HG03159 (cell line): ENCODE measurements at regions not wholly inside any gene's neighbourhood (a gene's known extent, or its start where the extent isn't known, plus 50 kb on each side); places are given as distances from the start of the nearest gene placed in this dataset.

Experiments used
- ATAC-seq: cut with Tn5 transposase; IDR thresholded peaks from one replicate; pipeline ENCODE4 v1.9.1; 2021; ENCODE audit warnings: mild to moderate bottlenecking, moderate library complexity; ENCODE audit not compliant: unreplicated experiment

DNA sequence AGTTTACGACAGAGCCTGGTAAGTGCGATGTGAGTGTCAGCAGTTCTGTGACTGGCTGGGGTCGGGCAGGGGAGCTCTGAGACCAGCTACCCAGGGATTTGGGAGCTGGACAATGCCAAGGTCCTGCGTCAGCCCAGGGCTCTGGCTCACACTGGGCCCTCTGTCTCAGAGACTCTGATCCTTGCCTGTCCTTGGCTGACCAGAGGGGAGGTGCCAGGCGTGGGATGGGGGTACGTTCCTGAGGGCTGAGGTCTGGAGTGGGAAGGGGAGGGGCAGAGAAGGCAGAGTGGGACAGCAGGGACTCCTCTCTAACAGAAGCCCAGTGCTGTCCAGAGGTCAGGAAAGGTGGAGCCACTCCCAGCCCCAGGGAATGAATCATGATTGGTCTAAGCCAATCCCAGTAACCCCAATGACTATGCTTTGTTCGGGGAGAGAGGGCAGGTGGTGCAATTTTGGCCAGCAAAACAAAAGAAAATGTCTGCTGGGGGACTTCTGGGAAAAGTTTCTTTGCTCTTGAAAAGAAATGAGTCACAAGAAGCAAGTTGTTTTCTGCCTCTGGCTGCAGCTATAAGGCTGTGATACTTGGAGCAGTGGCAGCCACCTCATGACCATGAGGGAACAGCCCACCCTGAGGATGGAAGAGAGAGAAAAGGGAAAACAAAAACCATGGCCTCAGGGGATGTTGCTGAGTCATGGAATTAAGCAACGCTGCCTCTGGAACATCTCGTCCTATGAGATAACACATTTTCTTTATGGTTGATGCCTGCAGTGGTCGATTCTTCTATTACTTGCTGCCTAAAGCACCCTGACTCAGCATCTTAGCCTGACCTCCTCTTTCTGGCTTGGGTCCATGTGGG is 108.3 kb downstream of the CHST1 start:
- ATAC-seq: no peak

DNA sequence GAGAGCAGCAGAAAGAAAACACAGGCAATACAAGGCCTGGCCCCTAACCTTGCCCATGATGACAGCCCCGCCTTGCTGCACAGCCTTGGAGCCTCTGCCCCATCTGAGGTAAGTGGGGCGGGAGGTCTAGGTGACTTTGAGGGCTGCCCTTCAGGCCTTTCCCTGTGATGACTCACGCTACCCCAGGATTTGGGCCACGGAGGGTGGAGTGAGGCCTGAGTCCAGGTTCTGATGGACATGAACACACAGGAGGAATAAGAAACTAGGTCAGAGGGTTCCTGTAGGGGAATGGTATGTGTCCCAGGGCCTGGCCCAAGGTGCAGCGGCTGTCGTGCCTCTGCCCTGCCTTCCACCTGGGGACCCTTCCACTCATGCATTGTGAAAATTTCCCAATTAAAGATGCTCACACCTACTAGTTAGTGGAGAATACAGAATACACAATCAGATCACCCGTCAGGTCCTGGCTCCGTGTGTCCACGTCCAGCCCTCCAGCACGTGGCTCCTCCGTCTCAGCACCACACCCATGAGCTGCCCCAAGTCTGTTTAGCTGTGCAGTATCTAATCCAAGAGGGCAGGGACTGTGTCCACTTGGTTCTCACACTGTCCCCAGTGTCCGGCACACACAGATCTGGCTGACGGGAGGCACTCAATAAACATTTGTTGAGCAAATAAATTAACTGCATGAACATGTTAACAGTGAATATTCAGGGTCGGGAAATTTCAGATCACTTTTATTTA is 111.0 kb downstream of the CHST1 start:
- no peak for ATAC-seq

DNA sequence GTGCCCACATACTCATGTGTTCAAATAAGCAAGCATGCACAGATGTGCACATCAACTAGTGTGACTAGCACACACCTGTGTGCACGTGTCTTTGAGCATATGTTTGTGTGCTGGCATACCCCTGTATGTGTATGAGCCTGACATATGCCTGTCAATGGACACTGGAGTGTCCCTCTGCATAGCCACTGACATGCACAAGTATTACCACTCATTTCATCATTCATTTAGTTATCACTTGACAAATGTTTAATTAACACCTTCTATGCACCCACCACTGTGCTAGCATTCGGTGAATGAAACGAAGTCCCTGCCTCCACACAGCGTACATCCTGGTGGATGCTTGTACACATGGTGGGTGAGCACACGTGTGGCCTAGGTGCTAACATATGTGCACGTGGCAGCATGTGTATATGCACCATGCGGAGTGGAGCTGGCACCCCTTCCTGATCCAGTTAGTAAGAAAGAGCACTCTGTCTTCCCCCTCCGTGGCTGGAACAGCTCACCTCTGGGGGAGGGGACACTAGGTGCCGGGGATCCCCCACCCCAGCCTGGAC is 112.0 kb downstream of the CHST1 start:
- ATAC-seq: no peak

DNA sequence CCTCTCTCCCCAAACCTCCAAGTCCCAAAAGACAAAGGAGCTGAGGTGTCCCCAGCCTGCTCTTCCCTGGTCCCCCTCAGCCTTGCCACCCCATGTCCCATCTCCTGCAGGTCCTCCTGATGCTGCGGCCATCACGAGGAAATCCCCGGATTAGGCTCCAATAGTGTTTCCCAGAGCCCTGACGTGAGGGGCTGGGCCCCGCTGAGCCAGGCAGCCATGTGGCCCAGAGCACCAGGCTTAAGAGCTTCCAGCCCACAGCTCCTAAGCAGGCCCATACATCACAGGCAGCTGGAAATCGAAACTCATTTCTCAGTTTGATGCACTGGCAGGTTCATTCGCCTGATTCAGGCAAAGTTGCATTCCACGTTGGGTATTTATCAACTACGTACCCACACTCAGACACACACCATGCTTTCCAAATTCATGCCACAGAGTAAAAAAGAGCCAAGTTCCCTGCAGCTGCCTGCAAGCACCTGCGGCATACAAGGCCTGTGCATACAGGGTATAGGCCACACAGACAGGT is 114.2 kb downstream of the CHST1 start:
- ATAC-seq: no peak

DNA sequence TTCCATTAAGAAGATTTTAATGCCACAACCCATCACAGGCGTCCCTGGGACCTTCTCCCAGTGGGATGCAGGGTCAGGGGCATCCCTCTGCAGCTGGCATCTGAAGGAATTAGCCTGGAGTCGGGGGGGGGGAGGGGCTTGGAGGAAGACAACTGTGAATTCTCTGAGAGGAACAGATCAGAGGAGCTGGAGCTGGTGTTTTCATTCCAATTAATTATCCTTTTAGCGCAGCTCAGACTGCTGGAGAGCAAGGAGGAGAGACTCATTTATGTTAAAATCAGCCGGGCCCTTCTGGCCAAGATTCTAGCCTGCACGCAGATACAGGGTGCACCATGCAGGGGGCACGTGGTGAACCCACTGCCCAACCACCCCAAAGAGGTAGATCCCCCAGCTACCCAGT is 116.2 kb downstream of the CHST1 start:
- no peak for ATAC-seq

DNA sequence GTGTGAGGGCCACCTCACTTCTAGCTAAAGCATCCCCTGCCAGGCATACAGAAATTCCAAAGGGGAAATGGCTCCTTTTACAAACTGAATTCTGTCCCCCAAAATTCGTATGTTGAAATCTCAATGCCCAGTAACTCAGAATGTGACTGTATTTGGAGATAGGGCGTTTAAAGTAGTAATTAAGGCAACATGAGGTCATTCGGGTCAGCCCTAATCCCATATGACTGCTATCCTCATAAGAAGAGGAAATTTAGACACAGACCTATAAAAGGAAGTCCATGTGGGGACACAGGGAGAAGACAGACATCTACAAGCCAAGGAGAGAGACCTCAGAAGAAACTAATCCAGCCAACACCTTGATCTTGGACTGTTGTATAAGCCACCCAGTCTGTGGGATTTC is 119.1 kb downstream of the CHST1 start:
- no peak for ATAC-seq

DNA sequence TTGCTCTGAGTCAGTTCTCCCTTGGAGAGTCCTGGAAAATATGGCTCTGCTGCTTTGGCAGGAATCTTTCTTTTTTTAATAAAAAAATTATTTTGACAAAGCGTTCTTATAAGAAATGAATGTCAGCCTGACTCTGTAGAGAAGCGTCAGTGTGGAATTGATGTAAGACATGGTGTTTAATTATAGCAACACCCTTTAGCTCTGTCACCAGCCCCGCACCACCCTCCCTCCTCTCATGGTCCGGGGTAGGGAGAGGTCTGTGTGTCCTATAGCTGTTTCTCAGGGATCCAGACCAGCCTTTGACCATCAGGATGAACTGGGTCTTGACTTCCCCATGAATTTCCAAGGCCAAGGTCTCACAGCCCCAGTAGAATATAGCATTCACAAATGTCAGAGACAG is 120.6 kb downstream of the CHST1 start:
- ATAC-seq: no peak

DNA sequence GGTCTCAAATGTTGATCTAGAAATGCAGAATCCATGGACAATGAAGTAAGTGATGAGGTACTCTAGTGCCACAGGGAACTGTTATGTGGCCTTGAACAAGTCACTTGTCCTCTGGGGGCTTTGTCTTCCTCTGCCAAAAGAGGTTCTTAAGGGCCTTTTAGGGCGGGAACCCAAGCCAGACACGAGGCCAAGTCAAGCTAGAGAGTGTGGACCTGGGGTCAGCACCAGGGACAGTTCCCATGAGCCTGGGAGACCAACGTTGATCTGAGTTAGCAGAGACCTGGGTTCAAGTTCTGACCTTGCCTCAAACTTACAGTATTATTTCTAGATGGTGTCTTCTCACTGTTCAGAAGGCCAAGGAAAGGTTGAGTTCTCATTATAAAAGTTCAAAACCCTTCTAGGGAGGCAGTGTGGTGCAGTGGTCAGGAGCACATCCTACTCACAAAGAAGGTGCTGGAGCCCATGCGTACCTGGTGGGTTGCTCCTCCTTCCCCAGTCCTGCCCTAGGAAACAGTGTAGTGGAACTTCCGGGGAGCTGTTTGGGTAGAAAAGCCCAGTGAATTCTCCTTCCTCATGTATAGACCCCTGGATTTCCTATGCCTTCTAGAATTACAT is 121.5 kb downstream of the CHST1 start:
- no peak for ATAC-seq

DNA sequence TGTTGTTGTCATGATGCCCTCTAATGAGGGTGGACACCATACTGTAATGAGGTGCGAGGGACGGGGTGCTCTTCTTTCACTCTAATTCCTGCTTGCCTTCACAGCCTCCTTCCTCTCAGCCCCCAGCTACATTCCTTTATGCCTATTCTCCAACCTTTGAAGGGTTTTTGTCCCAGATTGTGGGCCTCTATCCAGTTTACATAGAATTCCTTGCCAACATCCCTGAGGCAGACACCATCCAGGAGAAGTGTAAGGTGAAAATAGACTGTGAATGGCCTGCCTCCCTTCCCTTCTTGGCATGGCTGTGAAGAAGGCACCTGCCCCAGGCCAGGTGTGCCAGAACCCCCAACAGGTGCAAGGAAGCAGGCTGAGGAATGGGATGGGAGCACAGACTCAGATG is 122.3 kb downstream of the CHST1 start:
- no peak for ATAC-seq

DNA sequence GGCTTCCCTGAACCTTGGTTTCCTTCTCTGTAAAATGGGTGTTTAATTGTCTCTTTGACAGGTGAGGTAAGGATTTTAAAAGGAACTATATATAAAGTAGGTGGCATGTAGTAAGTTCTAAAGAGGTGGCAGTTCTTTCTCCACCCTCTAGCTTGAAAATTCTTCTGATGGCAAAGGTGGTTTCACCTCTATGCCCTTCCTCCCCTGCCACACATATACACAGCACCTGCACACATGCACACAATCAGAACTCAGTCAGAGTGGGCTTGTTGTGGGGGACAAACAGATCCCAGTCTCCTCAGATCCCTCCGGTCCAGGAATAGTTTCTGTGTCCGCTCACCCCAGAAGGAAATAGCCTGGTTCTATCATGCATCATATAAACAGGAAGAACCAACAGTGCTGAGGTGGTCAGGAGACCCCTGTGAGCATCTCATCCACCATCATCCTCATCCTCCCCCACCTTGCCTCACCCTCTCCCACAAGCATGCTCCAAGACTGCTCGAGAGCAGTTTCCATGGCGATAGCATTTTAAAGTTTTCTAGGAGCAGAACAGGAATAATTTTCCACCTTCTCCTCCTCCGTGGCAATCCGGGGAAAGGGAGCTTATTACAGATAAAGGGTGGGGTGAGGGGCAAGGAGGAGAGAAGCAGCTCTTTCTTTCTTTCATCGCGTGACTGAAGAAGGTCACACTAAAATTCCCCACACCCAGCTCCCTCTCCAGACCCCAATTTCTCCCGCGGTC is 123.6 kb downstream of the CHST1 start:
- ATAC-seq: no peak

DNA sequence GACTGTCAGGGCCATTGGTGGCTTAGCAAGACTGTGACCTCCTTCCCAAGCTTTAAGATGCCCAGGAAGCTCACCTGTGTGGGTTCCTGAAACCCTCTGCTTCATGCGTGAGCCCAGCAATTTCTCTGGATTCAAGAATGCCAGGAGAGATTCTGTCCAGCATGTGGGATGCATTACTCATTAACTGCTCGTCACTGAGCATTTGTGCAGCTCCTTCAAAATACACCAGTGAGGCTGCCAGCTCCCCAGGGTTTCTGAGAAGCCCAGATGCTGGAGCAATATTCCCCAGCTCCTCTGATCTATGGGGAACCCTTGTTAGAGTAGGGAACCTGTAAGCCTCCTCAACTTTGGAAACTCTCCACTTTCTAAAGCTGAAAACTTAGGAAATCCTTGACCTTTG is 126.5 kb downstream of the CHST1 start:
- ATAC-seq: no peak

DNA sequence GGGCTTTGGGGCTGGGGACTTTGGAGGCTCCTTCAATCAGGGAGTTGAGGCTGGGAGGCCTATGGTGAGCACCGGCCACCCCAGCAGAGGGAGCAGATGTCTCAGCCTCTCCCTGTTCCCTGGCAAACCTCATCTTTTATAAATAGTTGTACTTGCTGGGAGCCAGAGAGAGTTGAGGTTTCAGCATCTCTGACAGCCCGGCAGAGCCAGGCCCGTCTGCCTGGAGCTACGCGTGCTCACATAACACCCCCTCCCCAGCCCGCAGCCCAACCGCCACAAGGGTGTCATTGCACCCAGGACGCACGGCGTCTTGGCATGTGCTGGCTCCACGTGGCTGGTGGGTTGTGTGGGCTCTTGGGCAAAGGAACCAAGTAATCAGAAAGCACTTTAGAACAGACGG is 127.1 kb downstream of the CHST1 start:
- ATAC-seq: no peak

DNA sequence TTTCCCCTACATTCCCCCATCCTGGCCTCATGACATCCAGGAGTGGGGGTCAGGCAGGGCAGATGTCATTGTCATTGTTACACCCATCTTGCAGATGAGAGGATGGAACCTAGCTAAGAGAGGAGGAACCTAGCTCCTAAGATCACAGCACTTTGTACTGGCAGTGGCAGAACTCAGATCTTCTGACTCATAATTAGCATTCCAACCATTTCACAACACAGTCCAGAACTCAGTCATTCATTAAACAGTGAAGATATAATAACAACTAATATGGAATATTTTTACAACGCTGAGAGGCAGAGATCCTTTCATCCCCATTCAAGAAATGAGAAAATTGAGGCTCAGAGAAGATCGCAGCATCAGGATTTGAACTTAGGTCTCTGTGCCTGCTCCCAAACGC is 127.8 kb downstream of the CHST1 start:
- ATAC-seq: no peak

DNA sequence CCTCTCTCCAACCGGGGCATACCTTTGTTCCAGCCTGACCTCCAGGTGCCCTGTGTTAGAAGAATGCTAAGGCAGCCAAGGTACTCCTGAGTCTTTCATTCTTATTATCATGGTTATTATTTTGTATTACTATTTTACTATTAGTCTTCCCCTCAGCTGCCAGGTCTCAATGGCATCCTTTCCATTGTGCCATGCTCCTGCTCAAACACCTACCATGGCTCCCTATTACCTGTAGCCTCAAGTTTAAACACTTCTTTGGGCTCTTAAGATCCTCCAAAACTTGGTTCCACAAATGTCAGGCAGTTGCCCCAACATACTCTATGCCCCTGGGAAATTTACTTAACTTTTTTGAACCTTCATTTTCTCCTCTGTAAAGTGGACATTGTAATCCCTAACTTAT is 130.4 kb downstream of the CHST1 start:
- ATAC-seq: no peak

DNA sequence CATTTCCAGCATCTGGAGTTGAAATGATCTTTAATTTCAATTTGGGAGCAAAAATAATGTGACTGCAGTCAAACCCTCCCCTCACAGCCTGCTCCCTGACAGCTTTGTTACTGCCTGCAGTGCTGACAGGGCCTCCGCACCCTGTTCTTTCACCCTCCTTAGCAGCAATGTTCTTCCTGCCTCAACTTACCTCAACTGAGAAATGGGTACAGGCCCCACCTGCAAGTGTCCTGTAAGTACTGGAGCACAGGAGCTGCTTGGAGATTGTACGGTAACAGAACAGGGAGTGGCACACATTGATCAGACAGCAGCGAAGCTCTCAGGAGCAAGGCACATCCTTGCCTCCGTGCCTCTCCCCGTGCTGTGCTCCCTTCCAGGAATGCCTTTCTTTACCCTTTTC is 131.3 kb downstream of the CHST1 start:
- no peak for ATAC-seq

DNA sequence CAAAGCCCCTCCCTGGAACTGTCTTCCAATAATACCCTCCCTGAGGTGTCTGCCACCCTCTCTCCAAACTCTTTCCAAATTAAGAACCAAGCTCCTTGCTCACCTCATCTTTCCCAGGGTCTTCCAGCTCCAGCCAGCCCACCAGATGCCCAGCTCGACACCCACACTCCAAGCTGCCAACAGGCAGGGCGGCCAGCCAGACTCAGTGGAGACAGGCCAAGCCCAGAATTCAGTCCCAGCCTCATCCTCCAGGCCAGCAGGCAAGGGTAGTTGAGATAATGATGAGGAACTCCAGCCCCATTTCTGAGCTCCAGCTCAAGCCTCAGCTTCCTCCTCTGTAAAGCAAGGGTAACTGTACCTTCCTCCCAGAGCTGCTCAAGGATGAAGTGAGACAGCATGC is 132.9 kb downstream of the CHST1 start:
- no peak for ATAC-seq

DNA sequence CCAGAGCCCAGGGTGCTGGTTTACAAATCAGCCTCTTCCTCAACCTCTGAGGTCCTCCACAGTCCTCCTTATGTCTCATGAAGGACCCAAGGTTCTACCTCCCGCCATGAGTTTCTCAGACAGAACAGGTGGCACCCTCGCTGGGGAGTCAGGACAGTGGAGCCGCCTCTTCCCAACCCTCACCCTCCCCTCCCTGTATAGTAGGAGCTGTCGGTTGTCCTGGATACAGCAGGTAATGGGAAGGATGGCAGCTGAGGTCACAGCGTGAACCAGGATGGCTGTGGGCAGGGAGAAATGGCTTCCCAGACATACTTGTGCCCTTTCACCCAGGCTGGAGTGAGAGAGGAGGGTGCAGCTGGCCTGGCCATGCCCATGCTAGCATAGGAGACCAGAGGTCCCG is 134.6 kb downstream of the CHST1 start:
- ATAC-seq: no peak

DNA sequence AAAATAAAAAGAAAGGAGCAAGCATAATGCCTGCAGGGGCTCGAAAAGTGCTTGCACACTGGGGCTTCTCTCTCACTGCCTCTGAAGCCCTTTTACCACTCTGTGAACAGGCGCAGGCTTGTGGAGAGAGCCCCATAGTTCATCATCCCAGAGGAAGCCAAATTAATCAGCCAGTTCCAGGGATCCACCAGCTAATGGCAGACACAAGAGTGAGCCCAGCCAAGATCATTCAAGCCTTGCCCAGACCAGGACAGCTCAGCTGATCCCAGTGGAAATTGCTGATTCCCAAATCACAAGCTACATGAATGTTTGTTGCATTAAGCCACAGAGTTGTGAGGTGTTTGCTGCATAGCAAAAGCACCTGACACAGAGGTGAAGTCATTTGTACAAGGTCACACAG is 135.3 kb downstream of the CHST1 start:
- ATAC-seq: no peak

DNA sequence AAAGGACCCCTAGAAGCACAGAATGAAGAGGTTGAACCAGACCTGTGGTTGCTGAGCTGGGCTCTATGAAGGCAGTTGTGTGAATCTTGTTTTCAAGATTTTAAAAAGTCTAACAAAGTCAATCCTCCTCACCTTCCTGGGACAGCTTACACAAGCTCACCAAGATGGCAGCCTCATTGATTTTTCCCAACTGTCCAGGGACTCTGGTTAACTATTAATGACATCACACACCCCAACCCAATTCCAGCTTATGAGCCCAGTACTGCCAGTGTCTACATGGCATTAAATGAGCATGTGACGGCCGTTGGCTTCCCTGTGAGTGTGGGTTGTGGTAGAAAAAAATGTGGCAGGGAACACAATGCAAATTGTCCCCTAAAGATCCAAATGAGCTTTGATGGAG is 137.0 kb downstream of the CHST1 start:
- ATAC-seq: no peak

DNA sequence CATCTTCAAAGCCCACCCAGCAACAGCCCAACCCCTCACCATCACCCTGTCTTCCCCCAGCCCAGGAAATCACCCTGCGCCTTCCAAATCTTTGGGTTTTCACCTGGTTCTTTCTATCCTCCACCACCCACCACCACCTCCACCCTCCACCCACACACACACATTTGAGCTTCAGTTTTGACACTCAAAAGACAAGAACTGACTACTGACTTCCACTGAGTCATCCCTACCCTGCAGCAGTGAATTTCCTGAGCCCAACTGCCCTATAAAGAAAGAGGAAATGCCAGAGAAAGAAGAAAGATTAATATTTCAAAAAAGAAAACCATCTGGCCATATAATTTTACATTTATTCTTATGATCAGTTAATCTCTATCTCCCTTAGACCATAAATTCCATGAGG is 137.5 kb downstream of the CHST1 start:
- no peak for ATAC-seq

DNA sequence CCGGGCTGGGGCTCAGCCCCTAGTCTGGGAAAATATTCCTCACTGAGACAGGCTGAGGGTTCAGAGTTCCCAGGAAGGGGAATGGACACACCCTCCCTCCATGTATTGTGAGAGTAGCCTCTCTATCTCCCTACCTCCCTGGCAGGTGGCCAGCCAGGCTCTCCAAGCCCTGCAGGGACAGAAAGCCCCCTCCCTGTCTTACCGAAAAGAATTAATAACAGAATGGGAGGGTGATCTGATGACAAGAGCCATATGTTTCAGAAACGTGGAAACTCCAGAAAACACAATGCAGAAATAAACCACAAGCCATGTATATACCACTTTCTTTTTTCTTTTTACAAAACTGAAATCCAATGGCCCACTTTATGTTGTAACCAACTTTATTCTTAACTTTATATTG is 140.0 kb downstream of the CHST1 start:
- no peak for ATAC-seq
